ENCODE measurements at regions not wholly inside any gene's neighbourhood (a gene's known extent, or its start where the extent isn't known, plus 50 kb on each side); places are given as distances from the start of the nearest gene placed in this dataset.

GRCh38 chr13:63120883-63121282, 1705.2 kb upstream of the PCDH20 start:
- no peaks in the 10 kb centered on the region for H3K9me3 ChIP-seq (ENCODE audit: insufficient read depth, low read depth, low read length)
- H3K18ac ChIP-seq (ENCODE audit: low read length) = no peak overlapping the region
- H3K14ac ChIP-seq (ENCODE audit: low read length) = no peak overlapping the region
- H3K27me3 ChIP-seq (ENCODE audit: insufficient read depth, low read length) = no peaks in the 10 kb centered on the region
- H4K8ac ChIP-seq (ENCODE audit: low read depth, low read length) = no peak overlapping the region
- no peak overlapping the region for H3K4me3 ChIP-seq (ENCODE audit: low read depth, low read length)
- no peak overlapping the region for H3K4me2 ChIP-seq (ENCODE audit: low read length)
- no peak overlapping the region for H2AFZ ChIP-seq (ENCODE audit: insufficient read depth, low read length, poor library complexity)
- no peak overlapping the region for H3K27ac ChIP-seq (ENCODE audit: low read depth, low read length)
- no peak overlapping the region for H2BK12ac ChIP-seq (ENCODE audit: low read length)
- no peak overlapping the region for H3K4ac ChIP-seq (ENCODE audit: low read depth, low read length)
- H3K4me1 ChIP-seq (ENCODE audit: control insufficient read depth in 1 of 2, insufficient read depth in 2 of 2, low read length in 2 of 2) = no peaks in the 10 kb centered on the region
- H3K23ac ChIP-seq (ENCODE audit: low read length) = no peak overlapping the region
- no peak overlapping the region for H4K12ac ChIP-seq (ENCODE audit: low read depth, low read length)
- H2BK5ac ChIP-seq (ENCODE audit: low read depth, low read length, poor library complexity) = no peak overlapping the region
- no CpG with 5 or more reads among the region's 2 CpGs for WGBS (ENCODE audit: extremely low coverage, insufficient coverage, insufficient read length)
- no peak for DNase-seq
- H3K9ac ChIP-seq (ENCODE audit: low read length) = no peak overlapping the region
- no peaks in the 10 kb centered on the region for H3K36me3 ChIP-seq (ENCODE audit: control insufficient read depth in 1 of 2, insufficient read depth in 2 of 2, low read length in 2 of 2)
- no peak overlapping the region for H2BK120ac ChIP-seq (ENCODE audit: insufficient read depth, low read length, poor library complexity)
- H4K91ac ChIP-seq (ENCODE audit: low read depth, low read length) = no peak overlapping the region
- no peak overlapping the region for H2AK5ac ChIP-seq (ENCODE audit: low read length)
- H3K79me2 ChIP-seq (ENCODE audit: control insufficient read depth, insufficient read depth, low read length, poor library complexity) = no peaks in the 10 kb centered on the region
- no peaks in the 10 kb centered on the region for H3K79me1 ChIP-seq (ENCODE audit: low read length)

- no peak overlapping the region for H3K4me2 ChIP-seq (ENCODE audit: low read length)
- no peak overlapping the region for H2AFZ ChIP-seq (ENCODE audit: insufficient read depth, low read length, poor library complexity)
- no peak overlapping the region for H3K23ac ChIP-seq (ENCODE audit: low read length)
- H3K18ac ChIP-seq (ENCODE audit: low read length) = no peak overlapping the region
- no peak overlapping the region for H4K8ac ChIP-seq (ENCODE audit: low read depth, low read length)
- H3K9ac ChIP-seq (ENCODE audit: low read length) = no peak overlapping the region
- no peak overlapping the region for H2AK5ac ChIP-seq (ENCODE audit: low read length)
- H3K4me3 ChIP-seq (ENCODE audit: low read depth, low read length) = no peak overlapping the region
- no peaks in the 10 kb centered on the region for H3K79me2 ChIP-seq (ENCODE audit: control insufficient read depth, insufficient read depth, low read length, poor library complexity)
- H3K79me1 ChIP-seq (ENCODE audit: low read length) = no peaks in the 10 kb centered on the region
- H2BK12ac ChIP-seq (ENCODE audit: low read length) = no peak overlapping the region
- no peaks in the 10 kb centered on the region for H3K36me3 ChIP-seq (ENCODE audit: control insufficient read depth in 1 of 2, insufficient read depth in 2 of 2, low read length in 2 of 2)
- H3K27me3 ChIP-seq (ENCODE audit: insufficient read depth, low read length) = no peaks in the 10 kb centered on the region
- H3K14ac ChIP-seq (ENCODE audit: low read length) = no peak overlapping the region
- no peak overlapping the region for H3K4ac ChIP-seq (ENCODE audit: low read depth, low read length)
- H4K12ac ChIP-seq (ENCODE audit: low read depth, low read length) = no peak overlapping the region
- H2BK5ac ChIP-seq (ENCODE audit: low read depth, low read length, poor library complexity) = no peak overlapping the region
- no peaks in the 10 kb centered on the region for H3K4me1 ChIP-seq (ENCODE audit: control insufficient read depth in 1 of 2, insufficient read depth in 2 of 2, low read length in 2 of 2)
- no peaks in the 10 kb centered on the region for H3K9me3 ChIP-seq (ENCODE audit: insufficient read depth, low read depth, low read length)
- H4K91ac ChIP-seq (ENCODE audit: low read depth, low read length) = no peak overlapping the region
- H3K27ac ChIP-seq (ENCODE audit: low read depth, low read length) = no peak overlapping the region
- H2BK120ac ChIP-seq (ENCODE audit: insufficient read depth, low read length, poor library complexity) = no peak overlapping the region
- no CpG with 5 or more reads among the region's 15 CpGs for WGBS (ENCODE audit: extremely low coverage, insufficient coverage, insufficient read length)
- DNase-seq = no peak
Measured at GRCh38 chr13:63117710-63118109, 1702.1 kb upstream of the PCDH20 start.

- Histone ChIP-seq H3K14ac (ENCODE audit: low read length) (no peak overlapping the region), H2AFZ (ENCODE audit: insufficient read depth, low read length, poor library complexity) (no peak overlapping the region), H2BK5ac (ENCODE audit: low read depth, low read length, poor library complexity) (no peak overlapping the region), H3K79me1 (ENCODE audit: low read length) (no peaks in the 10 kb centered on the region), H3K27ac (ENCODE audit: low read depth, low read length) (no peak overlapping the region), H3K9ac (ENCODE audit: low read length) (no peak overlapping the region), H3K4ac (ENCODE audit: low read depth, low read length) (no peak overlapping the region), H3K23ac (ENCODE audit: low read length) (no peak overlapping the region), H3K36me3 (ENCODE audit: control insufficient read depth in 1 of 2, insufficient read depth in 2 of 2, low read length in 2 of 2) (no peaks in the 10 kb centered on the region), H3K9me3 (ENCODE audit: insufficient read depth, low read depth, low read length) (no peaks in the 10 kb centered on the region), H4K91ac (ENCODE audit: low read depth, low read length) (no peak overlapping the region), H3K18ac (ENCODE audit: low read length) (no peak overlapping the region), H3K4me3 (ENCODE audit: low read depth, low read length) (no peak overlapping the region), H4K8ac (ENCODE audit: low read depth, low read length) (no peak overlapping the region), H3K79me2 (ENCODE audit: control insufficient read depth, insufficient read depth, low read length, poor library complexity) (no peaks in the 10 kb centered on the region), H3K27me3 (ENCODE audit: insufficient read depth, low read length) (no peaks in the 10 kb centered on the region), H2BK12ac (ENCODE audit: low read length) (no peak overlapping the region), H3K4me2 (ENCODE audit: low read length) (no peak overlapping the region), H3K4me1 (ENCODE audit: control insufficient read depth in 1 of 2, insufficient read depth in 2 of 2, low read length in 2 of 2) (no peaks in the 10 kb centered on the region), H2BK120ac (ENCODE audit: insufficient read depth, low read length, poor library complexity) (no peak overlapping the region), H2AK5ac (ENCODE audit: low read length) (no peak overlapping the region), H4K12ac (ENCODE audit: low read depth, low read length) (no peak overlapping the region)
- DNase-seq = no peak
- WGBS (ENCODE audit: extremely low coverage, insufficient coverage, insufficient read length) = no CpG with 5 or more reads among the region's 2 CpGs
Measured at GRCh38 chr13:63112799-63113395, 1697.2 kb upstream of the PCDH20 start.

- H3K36me3 ChIP-seq (ENCODE audit: control insufficient read depth in 1 of 2, insufficient read depth in 2 of 2, low read length in 2 of 2) = no peaks in the 10 kb centered on the region
- no peak overlapping the region for H2AFZ ChIP-seq (ENCODE audit: insufficient read depth, low read length, poor library complexity)
- no peak overlapping the region for H4K91ac ChIP-seq (ENCODE audit: low read depth, low read length)
- no peak overlapping the region for H4K12ac ChIP-seq (ENCODE audit: low read depth, low read length)
- no peak overlapping the region for H2BK12ac ChIP-seq (ENCODE audit: low read length)
- no peak for DNase-seq
- no peak overlapping the region for H3K9ac ChIP-seq (ENCODE audit: low read length)
- H2BK5ac ChIP-seq (ENCODE audit: low read depth, low read length, poor library complexity) = no peak overlapping the region
- H3K18ac ChIP-seq (ENCODE audit: low read length) = no peak overlapping the region
- no peak overlapping the region for H3K14ac ChIP-seq (ENCODE audit: low read length)
- no peaks in the 10 kb centered on the region for H3K79me2 ChIP-seq (ENCODE audit: control insufficient read depth, insufficient read depth, low read length, poor library complexity)
- no peaks in the 10 kb centered on the region for H3K9me3 ChIP-seq (ENCODE audit: insufficient read depth, low read depth, low read length)
- H3K4me3 ChIP-seq (ENCODE audit: low read depth, low read length) = no peak overlapping the region
- H3K79me1 ChIP-seq (ENCODE audit: low read length) = no peaks in the 10 kb centered on the region
- no peak overlapping the region for H4K8ac ChIP-seq (ENCODE audit: low read depth, low read length)
- no peak overlapping the region for H2BK120ac ChIP-seq (ENCODE audit: insufficient read depth, low read length, poor library complexity)
- no CpG with 5 or more reads among the region's 1 CpG for WGBS (ENCODE audit: extremely low coverage, insufficient coverage, insufficient read length)
- no peak overlapping the region for H3K4ac ChIP-seq (ENCODE audit: low read depth, low read length)
- no peak overlapping the region for H3K4me2 ChIP-seq (ENCODE audit: low read length)
- H3K23ac ChIP-seq (ENCODE audit: low read length) = no peak overlapping the region
- H3K27ac ChIP-seq (ENCODE audit: low read depth, low read length) = no peak overlapping the region
- H3K27me3 ChIP-seq (ENCODE audit: insufficient read depth, low read length) = no peaks in the 10 kb centered on the region
- H3K4me1 ChIP-seq (ENCODE audit: control insufficient read depth in 1 of 2, insufficient read depth in 2 of 2, low read length in 2 of 2) = no peaks in the 10 kb centered on the region
- H2AK5ac ChIP-seq (ENCODE audit: low read length) = no peak overlapping the region
Measured at GRCh38 chr13:63110466-63110865, 1694.8 kb upstream of the PCDH20 start.
